ENCODE measurements at regions not wholly inside any gene's neighbourhood (a gene's known extent, or its start where the extent isn't known, plus 50 kb on each side); places are given as distances from the start of the nearest gene placed in this dataset.

DNA sequence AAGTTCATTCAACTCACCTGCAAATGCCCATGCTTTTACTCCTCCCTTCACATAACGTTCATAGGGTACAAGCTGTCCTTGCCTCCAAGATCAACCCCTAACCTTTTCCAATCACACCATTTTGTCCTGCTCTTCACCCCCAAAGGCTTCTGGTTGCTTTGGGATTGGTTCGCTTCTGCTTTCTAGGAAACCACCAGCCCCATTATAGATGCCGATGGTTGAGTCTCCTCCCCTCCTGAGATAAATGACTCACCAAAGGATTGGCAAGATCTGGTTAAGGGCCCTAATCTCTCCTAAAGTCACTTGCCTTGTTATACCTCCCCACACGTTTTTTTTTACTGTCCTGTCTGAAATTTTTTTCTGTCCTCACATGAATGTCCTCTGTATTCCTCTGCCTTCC lies 311.4 kb downstream of the HACE1 start:
- TF ChIP-seq, protein P1, sequence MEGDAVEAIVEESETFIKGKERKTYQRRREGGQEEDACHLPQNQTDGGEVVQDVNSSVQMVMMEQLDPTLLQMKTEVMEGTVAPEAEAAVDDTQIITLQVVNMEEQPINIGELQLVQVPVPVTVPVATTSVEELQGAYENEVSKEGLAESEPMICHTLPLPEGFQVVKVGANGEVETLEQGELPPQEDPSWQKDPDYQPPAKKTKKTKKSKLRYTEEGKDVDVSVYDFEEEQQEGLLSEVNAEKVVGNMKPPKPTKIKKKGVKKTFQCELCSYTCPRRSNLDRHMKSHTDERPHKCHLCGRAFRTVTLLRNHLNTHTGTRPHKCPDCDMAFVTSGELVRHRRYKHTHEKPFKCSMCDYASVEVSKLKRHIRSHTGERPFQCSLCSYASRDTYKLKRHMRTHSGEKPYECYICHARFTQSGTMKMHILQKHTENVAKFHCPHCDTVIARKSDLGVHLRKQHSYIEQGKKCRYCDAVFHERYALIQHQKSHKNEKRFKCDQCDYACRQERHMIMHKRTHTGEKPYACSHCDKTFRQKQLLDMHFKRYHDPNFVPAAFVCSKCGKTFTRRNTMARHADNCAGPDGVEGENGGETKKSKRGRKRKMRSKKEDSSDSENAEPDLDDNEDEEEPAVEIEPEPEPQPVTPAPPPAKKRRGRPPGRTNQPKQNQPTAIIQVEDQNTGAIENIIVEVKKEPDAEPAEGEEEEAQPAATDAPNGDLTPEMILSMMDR (IDR thresholded peaks at IDR 0.05): no peak
- TF ChIP-seq ZFX (IDR thresholded peaks at IDR 0.05; ENCODE audit: borderline replicate concordance): no peak
- no peak overlapping the region for H3K27ac ChIP-seq

DNA sequence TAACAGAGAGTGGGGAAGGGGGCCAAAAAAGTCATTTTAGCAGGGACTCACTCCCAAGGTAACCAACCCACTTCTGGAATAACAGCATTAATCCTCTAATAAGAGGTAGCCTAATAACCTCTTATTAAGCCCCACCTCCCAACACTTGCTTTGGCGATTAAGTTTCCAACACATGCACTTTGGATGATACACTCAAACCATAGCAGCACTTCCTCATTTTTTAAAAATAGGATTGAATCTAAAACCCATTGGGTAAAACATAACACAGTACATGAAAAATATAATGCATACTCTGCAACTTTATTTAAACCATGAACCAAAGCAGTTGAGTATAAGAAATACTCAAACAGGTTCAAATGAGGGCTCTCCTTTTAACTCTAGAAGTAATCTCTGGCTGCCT lies 318.3 kb downstream of the HACE1 start:
- no peak for TF ChIP-seq ZFX (IDR thresholded peaks at IDR 0.05; ENCODE audit: borderline replicate concordance)
- TF ChIP-seq, protein P1 (IDR thresholded peaks at IDR 0.05): no peak
- H3K27ac ChIP-seq: no peak overlapping the region

DNA sequence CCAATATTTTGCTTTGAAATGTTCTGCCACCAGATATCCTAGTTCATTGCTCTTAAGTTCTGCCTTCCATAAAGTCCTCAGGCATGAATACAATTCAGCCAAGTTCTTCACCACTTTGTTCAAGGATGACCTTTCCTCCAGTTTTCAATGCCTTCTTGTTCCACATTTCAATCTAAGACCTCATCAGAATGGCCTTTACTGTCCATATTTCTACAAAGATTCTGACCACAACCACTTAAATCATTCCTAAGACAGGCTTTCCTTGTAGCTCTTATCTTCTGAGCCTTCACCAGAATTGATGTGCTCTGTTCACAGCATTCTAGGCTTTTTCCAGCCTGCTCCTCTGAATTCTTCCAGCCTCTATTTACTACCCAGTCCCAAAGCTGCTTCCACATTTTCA lies 319.0 kb downstream of the HACE1 start:
- no peak for TF ChIP-seq ZFX (IDR thresholded peaks at IDR 0.05; ENCODE audit: borderline replicate concordance)

DNA sequence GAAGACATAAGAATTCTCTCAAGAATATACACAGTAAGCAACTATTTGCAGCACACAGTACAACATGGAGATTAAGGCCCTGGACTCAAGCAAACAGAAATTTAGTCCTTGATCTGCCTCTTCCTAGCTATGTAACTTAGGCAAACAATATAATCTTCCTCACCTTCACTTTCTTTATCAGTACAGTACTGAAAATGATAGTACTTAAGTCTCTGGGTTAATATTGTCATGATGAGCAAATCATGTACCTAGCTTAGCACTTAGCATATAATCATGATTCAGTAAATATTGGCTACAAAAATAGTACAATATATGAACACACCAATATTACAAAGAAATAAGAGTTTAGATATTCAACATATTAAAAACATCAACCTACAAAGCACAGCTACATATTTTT lies 320.5 kb downstream of the HACE1 start:
- no peak for TF ChIP-seq ZFX (IDR thresholded peaks at IDR 0.05; ENCODE audit: borderline replicate concordance)
- TF ChIP-seq, protein P1 (IDR thresholded peaks at IDR 0.05): no peak

More for the DNA sequence above, 319.0 kb downstream of the HACE1 start:
- H3K27ac ChIP-seq: no peak overlapping the region

DNA sequence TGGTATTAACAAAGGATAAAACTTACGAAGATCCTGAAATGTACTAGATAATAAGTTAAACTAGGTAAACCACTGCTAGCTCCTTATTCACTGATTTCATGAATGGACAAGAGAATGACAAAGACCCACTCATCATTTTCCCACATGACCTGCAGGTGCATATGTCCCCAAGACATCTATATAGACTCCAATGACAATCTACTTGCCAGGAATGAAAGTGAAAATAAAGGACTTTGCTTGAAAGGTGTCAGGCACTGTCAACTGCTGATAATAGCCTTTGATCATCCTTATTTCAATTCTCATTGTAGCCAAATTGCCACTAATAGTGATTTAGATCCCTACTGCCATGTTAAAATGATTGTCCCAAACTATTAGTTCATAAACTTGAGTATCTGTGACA lies 321.8 kb downstream of the HACE1 start:
- TF ChIP-seq, protein P1 (IDR thresholded peaks at IDR 0.05): no peak
- no peak for TF ChIP-seq ZFX (IDR thresholded peaks at IDR 0.05; ENCODE audit: borderline replicate concordance)
- H3K27ac ChIP-seq: no peak overlapping the region

More for the DNA sequence above, 320.5 kb downstream of the HACE1 start:
- H3K27ac ChIP-seq: no peak overlapping the region

DNA sequence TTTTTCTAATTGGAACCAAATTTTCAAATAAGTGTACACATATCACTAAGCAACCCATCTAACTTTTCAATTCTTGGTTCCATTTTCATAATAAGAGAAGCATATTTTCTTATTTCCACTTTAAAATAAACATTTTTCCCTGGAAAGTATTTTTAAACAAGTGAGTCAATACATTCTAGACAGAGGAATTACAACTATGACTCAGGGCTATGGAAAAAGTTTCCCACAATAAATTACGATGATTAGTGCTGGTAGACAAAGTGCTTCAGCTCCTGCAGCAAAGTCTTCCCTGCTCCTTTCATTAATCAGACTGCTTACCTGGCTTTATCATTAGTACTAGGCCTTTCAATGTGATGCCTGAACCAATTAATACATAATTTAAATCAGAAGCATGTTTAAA lies 322.5 kb downstream of the HACE1 start:
- H3K27ac ChIP-seq: no peak overlapping the region
- no peak for TF ChIP-seq ZFX (IDR thresholded peaks at IDR 0.05; ENCODE audit: borderline replicate concordance)
- TF ChIP-seq, protein P1 (IDR thresholded peaks at IDR 0.05): no peak

DNA sequence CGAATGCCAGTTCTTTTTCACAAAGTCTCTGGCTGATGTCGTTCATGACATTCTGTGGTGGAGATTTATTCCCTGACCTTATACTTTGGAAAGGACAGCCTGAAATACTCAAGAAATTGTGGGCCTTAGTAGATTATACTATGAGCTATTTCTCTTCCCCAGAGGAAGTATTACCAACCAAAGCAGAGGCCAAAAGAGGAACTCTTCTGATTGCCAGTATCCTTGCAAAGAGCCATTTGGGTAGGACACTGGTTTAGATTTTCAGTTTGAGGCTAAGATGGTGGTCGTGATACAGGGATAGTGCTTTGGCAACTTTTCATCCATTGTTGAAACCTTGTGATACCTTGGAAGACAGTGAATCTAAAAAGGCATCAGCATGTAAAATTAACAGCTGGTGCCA lies 327.3 kb downstream of the HACE1 start:
- TF ChIP-seq, protein P1 (IDR thresholded peaks at IDR 0.05): no peak
- TF ChIP-seq ZFX (IDR thresholded peaks at IDR 0.05; ENCODE audit: borderline replicate concordance): no peak
- H3K27ac ChIP-seq: no peak overlapping the region

DNA sequence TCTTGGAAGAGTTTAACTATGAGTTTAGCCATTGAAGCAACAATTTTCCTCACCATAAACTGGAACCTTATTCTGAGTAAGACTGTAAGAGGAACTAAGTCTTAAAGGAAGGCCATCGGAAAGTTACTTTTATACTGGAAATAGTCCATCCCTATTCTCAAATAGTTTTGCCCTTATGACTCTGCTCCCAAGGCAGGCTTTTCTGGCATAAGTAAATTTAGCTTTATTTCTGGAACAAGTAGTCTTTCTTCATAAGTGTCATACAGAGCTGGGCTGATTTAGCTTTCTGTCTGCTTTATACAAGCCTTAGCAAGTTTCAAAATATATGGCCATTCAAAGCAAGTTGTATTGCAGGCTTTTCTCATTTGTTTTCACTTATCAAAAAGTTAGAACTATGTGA lies 328.1 kb downstream of the HACE1 start:
- no peak overlapping the region for H3K27ac ChIP-seq
- TF ChIP-seq, protein P1 (IDR thresholded peaks at IDR 0.05): no peak
- TF ChIP-seq ZFX (IDR thresholded peaks at IDR 0.05; ENCODE audit: borderline replicate concordance): no peak

Measured in 22Rv1 (cell line).